ENCODE measurements at regions not wholly inside any gene's neighbourhood (a gene's known extent, or its start where the extent isn't known, plus 50 kb on each side); places are given as distances from the start of the nearest gene placed in this dataset.

DNA sequence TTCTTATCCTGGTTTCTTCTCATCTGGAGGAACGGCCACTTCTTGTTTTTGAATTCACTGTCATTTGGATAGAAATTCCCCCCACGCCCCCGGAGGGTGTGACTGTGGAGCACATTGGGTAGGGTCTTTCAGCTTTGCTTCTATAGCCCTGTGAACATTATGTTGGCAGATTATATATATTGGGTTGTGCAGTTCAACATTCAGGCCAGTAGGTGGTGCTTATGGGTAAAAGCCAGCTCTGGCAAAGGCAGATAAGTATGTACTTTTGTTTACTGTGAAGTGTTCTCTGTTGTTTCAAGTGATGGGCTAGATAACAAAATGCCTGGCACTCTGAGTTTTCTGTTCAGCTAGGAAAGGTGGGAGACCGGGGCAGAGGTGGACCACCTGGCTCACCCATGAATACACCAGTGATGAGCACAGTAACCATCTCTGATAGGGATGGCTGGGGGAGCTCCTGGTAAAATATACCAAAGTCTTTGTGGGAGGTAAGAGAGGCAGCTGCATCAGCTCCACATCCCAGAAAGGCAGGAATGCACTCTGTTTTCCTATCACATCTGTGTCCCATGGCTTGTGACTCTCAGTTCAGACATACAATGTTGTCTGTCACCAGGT, 1348.2 kb upstream of the RAG2 start:
- Histone ChIP-seq H3K27ac (ENCODE audit: extremely low read length, insufficient read depth, low read length) (no peak overlapping the region), H2AFZ (ENCODE audit: low read length) (no peak overlapping the region), H3K27me3 (ENCODE audit: control insufficient read depth in 1 of 2, insufficient read depth in 2 of 2, low read length in 2 of 2) (no peaks in the 10 kb centered on the region), H4K20me1 (ENCODE audit: insufficient read depth, low read length) (no peaks in the 10 kb centered on the region), H3K4me3 (replicated peaks in 1 of 3; ENCODE audit: insufficient read depth in 1 of 3, low read depth in 2 of 3, low read length in 3 of 3) (no peak overlapping the region), H3K79me2 (ENCODE audit: insufficient read depth, low read length) (no peaks in the 10 kb centered on the region), H3K36me3 (replicated peaks in 1 of 2; ENCODE audit: control insufficient read depth in 1 of 2, insufficient read depth in 2 of 2, low read length in 2 of 2) (no peaks in the 10 kb centered on the region), H3K4me2 (ENCODE audit: low read depth, low read length) (no peak overlapping the region), H3K9me3 (ENCODE audit: low read length) (peaks cover 53% of the 10 kb centered on the region), H3K9ac (ENCODE audit: insufficient read depth, low read depth, low read length) (no peak overlapping the region), H3K4me1 (ENCODE audit: insufficient read depth, low read length) (no peaks in the 10 kb centered on the region)
- BruUV-seq (replicated peaks), result no TSS peak
- POLR2A ChIA-PET, result no interaction called here
- intact Hi-C loops (cut with micrococcal nuclease; ENCODE audit: unreplicated experiment), result no loop called here
- in situ Hi-C loops (cut with HindIII; ENCODE audit: extremely low pct_ligation_motif_present, low pct_unique_long_range_greater_than_20kb), result no loop called here
- CTCF ChIA-PET (ENCODE audit: low intra/inter-chr PET ratio, low total read pairs), result interaction anchor here (1.6 kb wide), 1 partner anchor 845 kb away, joined by 7 read pairs; no protein-coding TSS in a partner anchor
- 1% methylated on average over 4 of the region's 4 CpGs for WGBS (ENCODE audit: low lambda C conversion rate)
- peak; percentile 18 for DNase-seq (ENCODE audit: low spot score)
- ATAC-seq, result peak; percentile 61
- no peak for TF ChIP-seq SPEN (CRISPR knock-in tag; IDR thresholded peaks at IDR 0.05; ENCODE audit: low read depth)
- peak; percentile 9; the same call in 1 of the 2 replicates for TF ChIP-seq SMC3 (IDR thresholded peaks at IDR 0.05; ENCODE audit: low read length)
- TF ChIP-seq HOXA3 (CRISPR knock-in tag; IDR thresholded peaks at IDR 0.05), result no peak
- TF ChIP-seq, protein P1, sequence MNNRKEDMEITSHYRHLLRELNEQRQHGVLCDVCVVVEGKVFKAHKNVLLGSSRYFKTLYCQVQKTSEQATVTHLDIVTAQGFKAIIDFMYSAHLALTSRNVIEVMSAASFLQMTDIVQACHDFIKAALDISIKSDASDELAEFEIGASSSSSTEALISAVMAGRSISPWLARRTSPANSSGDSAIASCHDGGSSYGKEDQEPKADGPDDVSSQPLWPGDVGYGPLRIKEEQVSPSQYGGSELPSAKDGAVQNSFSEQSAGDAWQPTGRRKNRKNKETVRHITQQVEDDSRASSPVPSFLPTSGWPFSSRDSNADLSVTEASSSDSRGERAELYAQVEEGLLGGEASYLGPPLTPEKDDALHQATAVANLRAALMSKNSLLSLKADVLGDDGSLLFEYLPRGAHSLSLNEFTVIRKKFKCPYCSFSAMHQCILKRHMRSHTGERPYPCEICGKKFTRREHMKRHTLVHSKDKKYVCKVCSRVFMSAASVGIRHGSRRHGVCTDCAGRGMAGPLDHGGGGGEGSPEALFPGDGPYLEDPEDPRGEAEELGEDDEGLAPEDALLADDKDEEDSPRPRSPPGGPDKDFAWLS (CRISPR knock-in tag; IDR thresholded peaks at IDR 0.05; ENCODE audit: borderline replicate concordance), result no peak
- TF ChIP-seq, protein P2, sequence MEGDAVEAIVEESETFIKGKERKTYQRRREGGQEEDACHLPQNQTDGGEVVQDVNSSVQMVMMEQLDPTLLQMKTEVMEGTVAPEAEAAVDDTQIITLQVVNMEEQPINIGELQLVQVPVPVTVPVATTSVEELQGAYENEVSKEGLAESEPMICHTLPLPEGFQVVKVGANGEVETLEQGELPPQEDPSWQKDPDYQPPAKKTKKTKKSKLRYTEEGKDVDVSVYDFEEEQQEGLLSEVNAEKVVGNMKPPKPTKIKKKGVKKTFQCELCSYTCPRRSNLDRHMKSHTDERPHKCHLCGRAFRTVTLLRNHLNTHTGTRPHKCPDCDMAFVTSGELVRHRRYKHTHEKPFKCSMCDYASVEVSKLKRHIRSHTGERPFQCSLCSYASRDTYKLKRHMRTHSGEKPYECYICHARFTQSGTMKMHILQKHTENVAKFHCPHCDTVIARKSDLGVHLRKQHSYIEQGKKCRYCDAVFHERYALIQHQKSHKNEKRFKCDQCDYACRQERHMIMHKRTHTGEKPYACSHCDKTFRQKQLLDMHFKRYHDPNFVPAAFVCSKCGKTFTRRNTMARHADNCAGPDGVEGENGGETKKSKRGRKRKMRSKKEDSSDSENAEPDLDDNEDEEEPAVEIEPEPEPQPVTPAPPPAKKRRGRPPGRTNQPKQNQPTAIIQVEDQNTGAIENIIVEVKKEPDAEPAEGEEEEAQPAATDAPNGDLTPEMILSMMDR (CRISPR knock-in tag; IDR thresholded peaks at IDR 0.05), result peak; percentile 32
- no peak for TF ChIP-seq MIER2 (CRISPR knock-in tag; IDR thresholded peaks at IDR 0.05)
- no peak for TF ChIP-seq ZNF556 (CRISPR knock-in tag; IDR thresholded peaks at IDR 0.05; ENCODE audit: borderline replicate concordance)
- no peak for TF ChIP-seq SAFB2 (CRISPR knock-in tag; IDR thresholded peaks at IDR 0.05; ENCODE audit: borderline replicate concordance, low read depth)
- TF ChIP-seq FOXJ3 (CRISPR knock-in tag; IDR thresholded peaks at IDR 0.05; ENCODE audit: borderline replicate concordance), result no peak
- no peak for TF ChIP-seq HOXA5 (CRISPR knock-in tag; IDR thresholded peaks at IDR 0.05)
- no peak for TF ChIP-seq ESRRA (CRISPR knock-in tag; IDR thresholded peaks at IDR 0.05; ENCODE audit: low read depth)
- TF ChIP-seq, protein P3, sequence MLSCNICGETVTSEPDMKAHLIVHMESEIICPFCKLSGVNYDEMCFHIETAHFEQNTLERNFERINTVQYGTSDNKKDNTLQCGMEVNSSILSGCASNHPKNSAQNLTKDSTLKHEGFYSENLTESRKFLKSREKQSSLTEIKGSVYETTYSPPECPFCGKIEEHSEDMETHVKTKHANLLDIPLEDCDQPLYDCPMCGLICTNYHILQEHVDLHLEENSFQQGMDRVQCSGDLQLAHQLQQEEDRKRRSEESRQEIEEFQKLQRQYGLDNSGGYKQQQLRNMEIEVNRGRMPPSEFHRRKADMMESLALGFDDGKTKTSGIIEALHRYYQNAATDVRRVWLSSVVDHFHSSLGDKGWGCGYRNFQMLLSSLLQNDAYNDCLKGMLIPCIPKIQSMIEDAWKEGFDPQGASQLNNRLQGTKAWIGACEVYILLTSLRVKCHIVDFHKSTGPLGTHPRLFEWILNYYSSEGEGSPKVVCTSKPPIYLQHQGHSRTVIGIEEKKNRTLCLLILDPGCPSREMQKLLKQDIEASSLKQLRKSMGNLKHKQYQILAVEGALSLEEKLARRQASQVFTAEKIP (CRISPR knock-in tag; IDR thresholded peaks at IDR 0.05; ENCODE audit: borderline replicate concordance), result no peak
- TF ChIP-seq, protein P4, sequence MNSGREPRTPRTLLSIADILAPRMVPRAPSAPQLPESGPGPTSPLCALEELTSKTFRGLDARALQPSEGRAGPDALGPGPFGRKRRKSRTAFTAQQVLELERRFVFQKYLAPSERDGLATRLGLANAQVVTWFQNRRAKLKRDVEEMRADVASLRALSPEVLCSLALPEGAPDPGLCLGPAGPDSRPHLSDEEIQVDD (CRISPR knock-in tag; IDR thresholded peaks at IDR 0.05; ENCODE audit: borderline replicate concordance), result no peak
- FAIRE-seq, result no peak

Measured in HepG2 (cell line).